NCI-H2081 treated with DMSO at 0.1 percent for 48 hours (cell line): ENCODE measurements at regions not wholly inside any gene's neighbourhood (a gene's known extent, or its start where the extent isn't known, plus 50 kb on each side); places are given as distances from the start of the nearest gene placed in this dataset.
A peak's percentile ranks its signal among the peaks of the same experiment; 100 is the strongest.

ENCODE experiments used
- DNase-seq: peaks from one replicate; lab custom pipeline; 2025; lab: John Stamatoyannopoulos, UW

- peak; percentile 51 for DNase-seq
Observed at GRCh38 chr3:74506246-74506645, 108.2 kb downstream of the CNTN3 start.

DNA sequence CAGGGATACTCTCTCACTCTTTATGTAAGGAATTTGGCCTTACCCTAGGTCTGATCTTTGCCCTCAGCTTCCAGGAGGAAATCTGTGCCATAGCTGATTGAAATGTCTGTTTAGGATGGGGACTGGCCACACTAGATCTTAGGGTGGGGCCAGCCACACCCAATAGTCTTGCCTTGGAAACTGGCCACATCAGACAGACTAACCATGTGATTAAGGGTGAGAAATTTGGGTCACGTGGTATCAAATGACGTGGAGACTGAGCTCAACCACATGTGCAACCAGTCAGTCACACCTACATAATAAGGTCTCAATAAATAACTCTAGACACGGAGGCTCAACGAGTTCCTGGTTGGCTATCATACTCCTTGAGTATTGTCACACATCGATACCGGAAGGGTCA is 113.5 kb downstream of the CNTN3 start:
- no peak for DNase-seq

DNA sequence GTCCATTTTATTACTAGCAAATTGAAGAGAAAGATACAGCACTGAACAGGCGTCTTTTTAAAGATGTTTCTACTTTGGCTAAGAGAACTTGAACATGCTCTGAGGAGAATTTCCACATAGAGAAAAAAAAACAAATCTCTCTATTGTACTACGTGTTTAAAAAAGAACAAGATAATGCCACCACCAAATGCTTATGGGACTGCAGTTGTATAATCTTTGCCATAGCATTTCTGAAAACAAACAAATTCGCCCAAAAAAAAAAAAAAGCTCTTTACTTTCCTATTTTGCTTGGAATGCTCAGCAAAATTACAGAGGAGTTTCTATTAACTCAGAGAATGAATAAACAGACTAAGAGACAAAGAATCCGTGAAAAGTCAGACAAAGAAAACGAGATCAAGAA is 114.2 kb downstream of the CNTN3 start:
- no peak for DNase-seq

- DNase-seq: no peak
Observed at GRCh38 chr3:74491874-74492273, 122.6 kb downstream of the CNTN3 start.

- no peak for DNase-seq
Observed at GRCh38 chr3:74489050-74489792, 125.2 kb downstream of the CNTN3 start.

- no peak for DNase-seq
Observed at GRCh38 chr3:74479915-74480314, 134.5 kb downstream of the CNTN3 start.

GRCh38 chr3:74470313-74470712 is 144.1 kb downstream of the CNTN3 start:
- DNase-seq: no peak

DNA sequence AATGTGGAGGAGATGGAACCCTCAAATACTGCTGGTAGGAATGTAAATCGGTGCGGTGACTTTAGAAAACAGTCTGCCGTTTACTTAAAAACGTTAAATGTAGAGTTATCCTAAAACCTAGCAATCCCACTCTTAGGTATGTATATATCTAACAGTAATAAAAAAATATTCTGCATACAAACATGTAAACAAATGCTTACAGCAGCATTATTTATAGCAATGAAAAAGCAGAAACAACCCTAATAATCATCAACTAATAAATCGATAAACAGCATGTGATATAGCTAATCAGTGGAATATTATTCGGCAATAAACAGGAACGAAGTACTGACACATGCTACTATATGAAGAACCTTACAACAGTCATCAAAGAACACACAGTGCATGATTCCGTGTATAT is 144.7 kb downstream of the CNTN3 start:
- DNase-seq: no peak

DNA sequence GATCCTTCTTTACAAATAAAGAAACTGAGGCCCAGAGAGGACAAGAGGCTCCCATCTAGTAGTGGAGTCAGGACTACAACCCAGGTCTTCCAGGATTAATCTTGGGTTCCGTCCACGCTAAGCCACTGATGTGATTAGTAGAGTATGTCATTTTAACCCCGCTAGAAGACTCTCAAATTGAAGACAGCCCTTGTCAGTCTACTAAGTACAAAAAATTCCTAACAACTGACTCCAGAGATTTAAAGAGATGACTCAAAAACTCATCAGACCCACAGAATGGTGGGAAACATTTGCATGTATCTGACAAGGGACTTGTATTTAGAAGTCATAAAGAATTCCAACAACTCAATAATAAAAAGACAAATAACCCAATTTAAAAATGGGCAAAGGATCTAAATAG is 145.3 kb downstream of the CNTN3 start:
- no peak for DNase-seq

DNA sequence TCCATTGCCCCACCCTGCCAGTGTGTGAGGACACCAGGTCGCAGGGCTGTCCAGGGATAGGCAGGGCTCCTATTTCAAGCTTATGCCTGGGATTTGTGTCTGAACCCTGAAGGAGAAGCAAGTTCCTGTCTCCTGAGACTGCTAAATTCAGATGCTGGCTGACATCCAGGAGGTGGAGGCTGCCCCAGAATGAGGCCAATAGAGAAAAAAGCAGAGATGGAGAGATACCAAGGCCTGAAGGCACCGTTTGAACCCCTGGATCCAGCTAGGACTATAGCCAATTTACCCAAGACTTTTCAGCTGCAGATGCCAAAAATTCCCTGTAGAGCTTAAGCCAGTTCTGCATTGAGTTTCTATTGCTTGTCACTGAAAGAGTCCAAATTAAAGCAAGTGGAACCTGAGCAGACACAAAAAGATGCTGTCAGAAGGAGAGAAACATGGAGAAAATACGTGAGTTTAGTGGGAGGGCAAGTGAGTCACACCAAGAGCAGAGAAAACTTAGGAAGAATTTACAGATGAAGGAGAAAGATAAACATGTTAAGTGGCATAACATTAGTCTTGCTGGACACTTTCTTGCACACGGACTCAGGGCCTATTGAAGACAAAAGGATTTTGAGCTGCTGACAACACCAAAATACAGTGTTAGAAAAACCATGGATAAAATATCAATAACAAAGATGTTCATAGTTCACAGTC is 148.6 kb downstream of the CNTN3 start:
- DNase-seq: no peak

GRCh38 chr3:74463515-74463914 is 150.9 kb downstream of the CNTN3 start:
- no peak for DNase-seq

DNA sequence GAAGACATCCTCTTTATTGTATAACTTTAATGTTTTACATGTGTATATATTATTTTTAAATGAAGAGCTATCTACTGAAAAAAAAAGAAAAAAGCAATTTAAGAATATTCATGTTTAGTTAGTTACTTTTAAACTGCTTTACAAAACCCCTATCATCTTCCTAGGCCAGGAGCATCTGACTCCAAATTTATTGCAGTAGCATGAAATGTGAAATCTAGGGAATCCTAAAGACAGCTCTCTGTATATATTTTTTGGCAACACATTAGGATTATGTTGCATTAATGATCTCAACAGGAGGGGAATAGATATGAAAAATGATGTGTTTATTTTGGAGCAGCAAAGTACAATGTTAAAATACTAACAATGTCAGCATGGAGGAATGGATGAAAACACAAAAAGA is 158.3 kb downstream of the CNTN3 start:
- no peak for DNase-seq

DNA sequence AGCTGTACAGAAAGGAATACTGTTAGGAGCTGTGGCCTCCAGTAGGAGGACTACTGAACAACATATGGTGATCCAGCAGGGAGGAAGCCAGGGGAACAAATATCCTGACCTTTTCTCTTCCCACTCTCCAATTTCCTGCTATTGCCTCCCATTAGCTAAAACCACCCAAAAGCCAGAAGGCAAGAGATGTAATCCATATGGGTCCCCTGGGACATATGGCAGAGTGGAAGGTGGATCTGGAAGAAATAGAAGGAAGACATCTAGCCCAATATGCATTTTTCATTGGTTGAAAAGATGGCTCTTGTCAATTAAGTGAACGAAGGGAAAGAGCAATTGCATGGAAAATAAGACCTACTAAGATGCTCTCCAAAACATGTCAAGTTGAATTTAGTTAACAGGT is 167.2 kb downstream of the CNTN3 start:
- DNase-seq: no peak

DNA sequence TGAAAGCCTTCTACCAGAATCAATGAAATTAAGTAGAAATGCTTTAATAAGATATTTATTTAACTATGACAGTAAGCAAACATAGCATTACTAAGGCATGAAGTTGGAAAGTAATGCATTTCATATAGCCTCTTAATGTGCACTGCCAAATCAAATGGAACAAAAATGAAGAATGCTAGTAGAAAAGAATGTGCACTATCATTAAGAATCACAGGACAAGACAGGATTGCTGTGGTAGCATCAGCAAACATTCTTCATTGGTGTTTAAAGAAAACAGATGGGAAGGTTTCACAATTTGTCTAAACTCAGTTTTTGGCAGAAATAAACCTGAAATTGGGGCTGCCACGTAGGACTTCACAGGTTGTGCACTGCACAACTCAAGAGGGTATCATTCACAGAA is 168.9 kb downstream of the CNTN3 start:
- no peak for DNase-seq

GRCh38 chr3:74443102-74443501 is 171.4 kb downstream of the CNTN3 start:
- no peak for DNase-seq

DNA sequence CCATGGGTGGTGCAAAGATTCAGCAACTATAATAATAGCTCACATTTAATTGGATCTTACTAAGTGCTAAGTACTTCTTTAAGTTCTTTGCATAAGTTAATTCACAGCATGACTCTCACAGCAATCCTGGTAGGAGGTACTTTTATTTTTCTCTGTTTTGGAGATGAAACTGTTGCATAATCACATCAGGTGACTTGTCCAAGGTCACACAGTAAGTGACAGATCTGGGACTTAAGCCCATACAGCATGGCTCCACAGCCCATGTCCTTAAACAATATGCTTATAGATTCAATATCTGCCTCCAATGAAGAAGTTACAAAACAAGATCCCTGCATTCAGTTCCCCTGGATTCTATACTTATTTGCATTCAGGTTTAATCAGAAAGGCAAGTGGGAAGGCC is 171.8 kb downstream of the CNTN3 start:
- DNase-seq: no peak

- no peak for DNase-seq
Observed at GRCh38 chr3:74442068-74442467, 172.4 kb downstream of the CNTN3 start.

- DNase-seq: no peak
Observed at GRCh38 chr3:74436184-74436583, 178.3 kb downstream of the CNTN3 start.

- no peak for DNase-seq
Observed at GRCh38 chr3:74435631-74436030, 178.8 kb downstream of the CNTN3 start.

DNA sequence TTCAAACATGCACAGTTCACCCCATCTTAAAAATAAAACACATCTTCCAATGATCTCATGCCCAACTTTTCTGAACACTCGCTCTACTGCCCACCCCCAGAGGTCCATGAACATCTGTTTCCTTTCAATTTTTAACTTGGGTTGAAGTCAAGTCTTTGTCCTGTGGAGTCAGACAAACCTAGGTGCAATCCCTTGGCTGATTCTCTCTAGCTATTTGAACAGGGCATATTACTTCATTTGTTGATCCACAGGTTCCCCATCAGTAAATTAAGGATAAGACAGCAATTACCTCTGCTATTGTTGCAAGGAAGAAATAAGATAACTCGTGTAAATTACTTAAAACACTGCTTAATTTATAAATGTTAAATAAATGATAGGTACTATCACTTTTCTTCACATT is 180.1 kb downstream of the CNTN3 start:
- DNase-seq: no peak

DNA sequence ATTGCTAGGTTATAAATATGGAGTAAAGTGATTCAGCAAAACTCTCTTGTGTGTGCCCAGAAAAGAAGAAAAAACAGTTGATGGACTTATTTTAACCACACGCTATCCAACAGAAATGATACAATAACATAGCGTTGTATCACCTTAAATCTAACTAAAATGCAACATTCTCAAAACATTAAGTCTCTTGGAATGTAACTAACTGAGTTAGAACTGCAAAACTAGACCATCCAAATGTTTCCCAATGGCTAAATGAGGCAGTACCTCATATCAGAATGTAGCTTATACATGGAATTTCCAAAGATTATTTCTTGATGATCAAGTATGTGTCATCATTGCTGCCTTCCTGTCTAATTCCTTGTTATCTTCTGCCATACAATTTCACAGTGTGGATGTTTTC is 187.9 kb downstream of the CNTN3 start:
- no peak for DNase-seq

GRCh38 chr3:74423867-74424266 is 190.6 kb downstream of the CNTN3 start:
- DNase-seq: no peak

DNA sequence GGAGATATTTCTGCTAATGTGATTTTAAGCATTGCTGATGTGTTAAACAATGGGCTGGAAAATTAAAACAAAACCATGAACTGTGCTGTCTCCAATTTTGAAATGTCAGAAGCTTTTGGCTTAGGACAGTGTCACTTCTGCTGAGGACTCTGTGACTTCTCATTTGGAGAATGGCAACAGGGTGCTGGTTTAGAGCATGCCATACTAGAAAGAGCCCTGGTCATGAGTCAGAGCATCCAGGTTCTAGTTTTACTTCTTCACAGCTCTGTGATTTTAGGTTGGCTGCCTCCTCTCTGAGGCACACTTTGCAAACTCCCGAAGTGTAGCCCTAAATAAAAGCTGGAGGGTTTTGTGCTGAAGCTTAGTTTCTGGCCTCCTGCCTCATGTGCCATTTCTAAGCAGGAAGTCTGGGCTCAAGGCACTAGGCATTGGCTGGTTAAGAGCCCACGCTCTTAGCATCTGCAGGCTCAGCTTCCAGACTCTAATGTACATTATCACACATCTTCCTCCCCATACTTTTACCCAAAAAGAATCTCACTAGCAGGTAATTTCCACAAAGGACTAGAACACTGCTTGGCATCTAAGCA is 193.8 kb downstream of the CNTN3 start:
- no peak for DNase-seq

DNA sequence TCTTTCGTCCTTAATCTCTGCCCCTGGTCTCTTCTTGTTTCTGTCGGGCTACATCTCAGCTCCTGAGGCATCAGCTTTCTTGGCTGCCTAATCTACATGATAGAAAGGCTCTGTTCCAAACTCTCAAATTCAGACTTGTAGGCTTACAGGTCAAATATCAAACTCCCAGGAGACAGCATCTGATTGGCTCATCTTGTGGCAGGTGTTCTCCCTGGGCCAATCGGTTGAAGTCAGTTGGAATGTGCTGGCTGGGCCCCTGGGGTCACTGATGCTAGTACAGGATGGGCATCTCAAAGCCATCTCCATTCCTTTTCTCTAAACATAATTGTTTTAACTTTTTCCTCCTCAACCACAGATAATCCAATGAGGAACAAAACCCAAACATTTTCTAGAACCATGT is 198.7 kb downstream of the CNTN3 start:
- DNase-seq: no peak
